ENCODE measurements at regions not wholly inside any gene's neighbourhood (a gene's known extent, or its start where the extent isn't known, plus 50 kb on each side); places are given as distances from the start of the nearest gene placed in this dataset.

DNA sequence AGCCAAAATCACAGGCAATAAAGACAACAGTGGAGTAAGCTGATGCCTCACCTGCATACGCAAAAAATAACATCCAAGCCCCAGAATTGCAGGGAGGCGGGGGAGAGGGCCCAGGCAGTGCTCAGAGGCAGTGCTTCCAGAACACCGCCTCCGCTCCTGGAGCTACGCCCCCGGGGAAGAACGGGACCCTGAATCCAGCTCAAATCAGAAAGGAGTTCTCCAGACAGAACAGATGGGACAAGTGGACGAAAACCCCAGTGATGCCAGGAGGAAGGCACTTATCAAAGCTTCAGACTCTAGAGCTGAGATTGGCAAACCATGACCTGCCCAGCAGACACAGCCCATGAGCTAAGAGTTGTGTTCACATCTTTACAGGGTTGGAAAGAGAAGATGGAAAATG lies 683.9 kb downstream of the TBC1D22A start:
- no peak for TF ChIP-seq POLR2AphosphoS5 (IDR thresholded peaks at IDR 0.05)
- TF ChIP-seq, protein P1, sequence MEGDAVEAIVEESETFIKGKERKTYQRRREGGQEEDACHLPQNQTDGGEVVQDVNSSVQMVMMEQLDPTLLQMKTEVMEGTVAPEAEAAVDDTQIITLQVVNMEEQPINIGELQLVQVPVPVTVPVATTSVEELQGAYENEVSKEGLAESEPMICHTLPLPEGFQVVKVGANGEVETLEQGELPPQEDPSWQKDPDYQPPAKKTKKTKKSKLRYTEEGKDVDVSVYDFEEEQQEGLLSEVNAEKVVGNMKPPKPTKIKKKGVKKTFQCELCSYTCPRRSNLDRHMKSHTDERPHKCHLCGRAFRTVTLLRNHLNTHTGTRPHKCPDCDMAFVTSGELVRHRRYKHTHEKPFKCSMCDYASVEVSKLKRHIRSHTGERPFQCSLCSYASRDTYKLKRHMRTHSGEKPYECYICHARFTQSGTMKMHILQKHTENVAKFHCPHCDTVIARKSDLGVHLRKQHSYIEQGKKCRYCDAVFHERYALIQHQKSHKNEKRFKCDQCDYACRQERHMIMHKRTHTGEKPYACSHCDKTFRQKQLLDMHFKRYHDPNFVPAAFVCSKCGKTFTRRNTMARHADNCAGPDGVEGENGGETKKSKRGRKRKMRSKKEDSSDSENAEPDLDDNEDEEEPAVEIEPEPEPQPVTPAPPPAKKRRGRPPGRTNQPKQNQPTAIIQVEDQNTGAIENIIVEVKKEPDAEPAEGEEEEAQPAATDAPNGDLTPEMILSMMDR (IDR thresholded peaks at IDR 0.05), result no peak
- no peak for TF ChIP-seq EP300 (IDR thresholded peaks at IDR 0.05)
